HCEC 1CT (cell line): ENCODE measurements at regions not wholly inside any gene's neighbourhood (a gene's known extent, or its start where the extent isn't known, plus 50 kb on each side); places are given as distances from the start of the nearest gene placed in this dataset.

Experiments
- DNase-seq: peaks from one replicate; pipeline ENCODE4 v3.0.0-alpha.2; 2017

DNA sequence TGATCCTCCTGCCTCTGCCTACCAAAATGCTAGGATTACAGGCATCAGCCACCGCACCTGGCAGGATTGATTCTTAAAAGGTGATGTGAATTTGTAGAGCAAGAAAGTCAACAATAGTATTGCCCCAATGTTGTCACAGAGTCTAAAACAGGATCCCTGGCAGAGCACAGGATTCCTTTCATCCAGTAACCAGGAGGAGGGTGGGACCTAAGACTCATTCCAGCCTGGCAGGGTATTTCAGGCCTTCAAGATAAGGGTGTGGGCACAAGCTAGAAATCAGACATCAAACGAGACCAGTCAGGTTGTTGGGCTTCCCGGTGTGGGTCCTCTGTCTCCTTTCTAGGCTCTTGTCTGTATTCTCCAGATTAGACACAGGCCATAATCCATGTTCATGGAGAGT is 511.4 kb downstream of the BCL11A start:
- no peak for DNase-seq

DNA sequence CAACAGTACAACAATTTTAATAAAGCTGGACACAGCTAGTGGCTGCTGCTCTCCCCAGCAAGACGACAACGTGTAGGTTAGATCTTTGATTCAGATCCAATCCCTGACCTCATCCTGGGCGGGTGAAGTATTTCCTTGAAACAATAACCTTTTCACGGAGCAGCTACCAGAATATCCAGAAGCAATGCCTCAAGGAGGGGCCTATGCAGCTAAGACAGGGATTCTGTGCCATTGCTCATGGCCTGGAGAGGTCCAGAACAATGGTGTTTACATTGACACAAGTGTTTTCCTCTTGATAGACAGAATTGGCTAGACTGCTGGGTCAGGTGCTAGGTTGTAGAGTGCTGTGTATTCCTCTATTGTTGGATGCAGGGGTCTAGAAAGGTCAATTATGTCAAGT is 520.1 kb downstream of the BCL11A start:
- no peak for DNase-seq

DNA sequence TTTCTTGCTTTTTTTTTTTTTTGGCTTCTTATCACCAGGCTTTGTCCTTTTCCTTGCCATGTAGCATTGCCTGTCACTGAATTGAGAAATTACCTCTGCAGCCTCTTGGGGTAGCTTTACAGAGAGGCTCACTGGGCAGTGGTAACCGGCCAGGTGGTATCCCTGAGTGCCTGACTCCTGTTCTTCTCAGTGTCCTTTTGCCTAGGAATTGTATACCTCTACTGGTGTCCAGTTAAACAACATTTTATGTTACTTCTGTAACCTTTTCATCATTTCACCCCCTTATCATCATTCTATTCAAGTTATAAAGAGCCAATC is 523.9 kb downstream of the BCL11A start:
- DNase-seq: no peak

DNA sequence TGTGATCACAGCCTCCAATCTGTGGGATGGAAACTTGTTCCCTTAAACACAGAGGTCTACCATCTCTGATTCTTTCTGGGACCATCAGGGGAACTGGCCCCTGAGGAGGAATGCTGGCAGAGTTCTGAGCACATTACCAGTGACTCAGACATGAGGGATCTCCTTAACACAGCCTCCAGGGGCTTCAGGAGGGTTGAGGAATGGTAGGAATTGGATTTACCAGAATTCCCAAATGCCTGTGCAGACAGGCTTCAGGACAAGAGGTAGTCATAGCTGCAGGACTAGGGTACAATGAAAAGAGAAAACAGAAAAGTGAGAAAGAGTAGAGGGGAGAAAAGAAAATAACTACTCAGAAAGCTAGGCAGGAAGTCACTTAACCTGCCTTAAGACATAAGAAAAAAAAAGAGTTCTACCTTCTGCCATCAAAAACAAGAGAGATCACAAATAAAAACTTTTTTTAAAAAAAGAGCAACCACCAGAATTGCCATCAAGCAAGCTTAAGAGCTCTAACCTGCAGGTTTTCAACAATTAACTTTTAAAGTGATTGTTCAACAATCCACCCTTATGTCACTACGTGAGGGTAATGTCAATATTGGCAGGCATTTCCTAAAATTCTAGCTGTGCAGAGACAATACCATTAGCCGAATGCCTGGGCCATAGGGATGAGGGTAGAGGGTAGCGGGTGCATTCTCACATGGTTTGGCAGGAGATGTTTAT is 524.4 kb downstream of the BCL11A start:
- DNase-seq: no peak

DNA sequence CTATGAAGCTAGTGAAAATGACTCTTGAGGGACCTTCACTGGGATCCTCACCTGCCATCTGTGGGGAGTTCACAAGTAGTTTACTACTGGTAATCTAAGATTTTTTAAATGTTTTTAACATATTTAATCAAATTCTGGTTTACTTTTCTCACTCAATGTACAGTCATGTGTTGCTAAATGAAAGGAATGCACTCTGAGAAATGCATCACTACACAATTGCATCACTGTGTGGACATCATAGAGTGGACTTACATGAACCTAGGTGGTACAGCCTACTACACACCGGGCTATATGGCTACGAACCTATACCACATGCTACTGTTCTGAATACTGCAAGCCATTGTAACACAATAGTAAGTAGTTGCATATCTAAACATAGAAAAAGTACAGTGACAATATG is 528.0 kb downstream of the BCL11A start:
- DNase-seq: no peak

DNA sequence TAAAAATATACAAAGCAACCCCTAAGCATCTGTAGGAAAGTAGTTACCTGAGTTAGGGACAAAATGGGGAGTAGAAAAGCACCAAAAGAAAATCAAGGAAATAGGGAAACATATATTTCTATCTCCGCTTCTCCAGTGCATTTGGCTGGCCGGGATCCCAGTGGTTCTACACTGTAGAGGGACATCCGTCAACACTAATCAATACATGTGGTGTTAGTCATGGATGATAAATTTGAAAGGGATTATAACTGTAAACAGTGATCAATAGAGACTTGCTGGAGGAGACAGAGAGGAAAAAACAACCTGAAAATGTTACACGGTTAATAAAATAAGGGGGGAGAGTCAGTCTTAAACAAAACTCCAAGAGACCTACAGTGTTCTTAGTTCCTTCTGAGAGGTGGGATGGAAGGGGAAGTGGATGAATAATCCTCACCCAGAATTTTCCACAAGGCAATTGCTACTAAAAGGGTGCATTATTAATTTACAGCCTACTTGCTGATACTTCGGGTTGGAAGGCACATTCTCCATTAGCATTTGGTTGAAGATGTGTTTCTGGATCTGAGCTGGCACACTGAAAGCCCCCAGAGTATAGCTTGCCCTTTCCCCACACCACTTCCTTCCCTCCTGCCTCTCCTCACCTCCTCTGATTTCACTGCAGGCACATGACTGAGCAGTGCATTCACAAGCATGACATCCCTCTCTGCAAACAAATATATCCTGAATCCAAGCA is 530.0 kb downstream of the BCL11A start:
- DNase-seq: no peak

DNA sequence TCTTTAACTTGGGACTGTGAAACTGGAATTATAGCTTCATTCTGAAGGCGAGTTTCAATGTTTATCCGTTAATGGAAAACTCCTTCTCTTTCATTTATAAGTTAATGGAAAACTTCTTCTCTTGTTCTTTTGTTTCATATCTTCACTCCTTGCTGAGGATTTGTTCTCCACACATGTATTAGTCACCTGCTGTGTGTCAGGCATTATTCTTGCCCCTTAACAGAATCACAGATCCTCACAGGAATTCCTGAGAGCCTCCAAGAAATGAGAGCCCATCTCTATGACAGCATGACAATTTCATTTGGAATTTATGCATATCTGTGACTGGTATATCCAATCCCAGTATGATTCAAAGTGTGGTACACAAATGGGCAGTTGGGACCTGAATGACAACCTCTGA is 545.8 kb downstream of the BCL11A start:
- DNase-seq: no peak

DNA sequence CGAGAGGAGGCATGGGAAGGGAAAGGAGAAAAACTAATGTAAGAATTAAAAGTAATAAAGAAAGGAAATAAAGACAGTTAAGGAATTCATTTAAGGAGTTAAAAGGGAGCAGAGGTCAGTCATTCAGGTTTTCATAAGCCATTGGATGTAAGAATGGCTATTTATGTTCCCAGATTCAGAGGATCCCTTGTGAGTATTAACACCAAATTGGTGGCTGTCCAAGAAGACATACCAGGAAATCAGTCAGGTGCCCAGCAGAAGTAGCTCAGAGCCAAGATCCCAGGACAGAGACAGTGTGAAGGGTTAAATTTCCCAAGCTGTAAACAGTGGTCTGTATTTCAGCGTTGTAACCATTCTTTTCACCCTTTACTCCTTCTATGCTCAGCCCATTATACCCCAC is 550.4 kb downstream of the BCL11A start:
- no peak for DNase-seq

DNA sequence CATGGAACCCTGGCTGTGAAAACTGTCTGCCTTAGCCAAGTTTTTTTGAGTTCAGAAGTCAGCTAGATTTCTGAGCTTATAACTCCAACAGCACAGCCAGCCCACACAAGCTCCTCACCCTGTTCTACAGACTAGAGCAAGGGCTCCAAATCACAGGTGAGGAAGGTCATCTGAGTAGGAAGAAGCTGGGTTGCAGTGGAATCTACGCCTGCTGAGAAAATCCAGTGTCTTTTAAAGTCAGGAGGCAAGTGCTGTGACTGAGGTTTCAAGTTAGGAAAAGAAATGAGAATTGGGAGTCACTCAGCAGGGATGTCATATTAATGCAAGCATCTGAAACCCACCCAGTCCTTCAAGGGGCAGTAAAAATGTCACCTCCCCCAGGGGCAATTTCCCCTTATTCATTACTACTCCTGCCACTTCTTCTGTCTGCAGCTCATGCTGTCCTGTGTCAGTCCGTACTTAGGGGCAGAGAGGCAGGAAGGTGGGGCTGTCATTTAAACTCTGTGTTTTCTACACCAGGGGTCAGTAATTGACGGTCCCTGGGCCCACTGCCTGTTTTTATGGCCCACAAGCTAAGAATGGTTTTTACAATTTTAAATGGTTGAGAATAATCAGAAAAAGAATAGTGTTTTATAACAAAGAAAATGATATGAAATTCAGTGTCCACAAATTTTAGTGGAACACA is 551.1 kb downstream of the BCL11A start:
- DNase-seq: no peak

DNA sequence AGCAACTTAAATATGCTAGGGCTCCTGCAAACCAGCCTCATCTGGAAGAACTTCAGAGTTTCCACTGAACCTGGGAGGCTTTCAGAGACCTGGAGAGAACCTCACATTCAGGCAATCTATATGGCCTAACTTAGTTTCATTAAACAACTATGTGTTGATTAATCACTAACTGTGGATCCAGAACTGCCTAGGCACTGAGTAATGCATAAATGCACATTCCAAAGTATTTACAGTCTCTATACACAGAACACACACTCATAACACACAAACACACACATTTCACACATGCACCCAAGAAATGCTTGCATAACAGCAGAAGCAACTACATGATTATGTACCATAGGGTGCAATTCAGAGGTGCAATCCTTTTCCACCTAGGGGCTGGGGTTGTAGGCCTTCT is 552.8 kb downstream of the BCL11A start:
- no peak for DNase-seq

DNA sequence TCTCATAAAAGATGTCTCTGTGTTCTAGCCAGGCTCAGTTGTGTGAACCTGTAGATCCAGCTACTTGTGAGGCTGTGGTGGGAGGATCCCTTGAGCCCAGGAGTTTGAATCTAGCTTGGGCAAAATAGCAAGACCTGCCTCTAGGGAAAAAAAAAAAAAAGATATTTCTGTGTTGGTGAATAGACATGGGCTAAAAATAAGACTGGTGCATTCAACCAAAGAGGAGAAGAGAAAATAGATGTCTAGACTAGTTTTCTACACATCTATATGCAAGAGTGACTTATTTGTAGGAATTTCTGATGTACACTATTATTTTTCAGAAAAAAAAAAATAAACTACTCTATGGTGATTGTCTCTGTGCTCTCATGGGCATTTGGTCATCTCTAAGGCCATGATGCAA is 555.1 kb downstream of the BCL11A start:
- no peak for DNase-seq

DNA sequence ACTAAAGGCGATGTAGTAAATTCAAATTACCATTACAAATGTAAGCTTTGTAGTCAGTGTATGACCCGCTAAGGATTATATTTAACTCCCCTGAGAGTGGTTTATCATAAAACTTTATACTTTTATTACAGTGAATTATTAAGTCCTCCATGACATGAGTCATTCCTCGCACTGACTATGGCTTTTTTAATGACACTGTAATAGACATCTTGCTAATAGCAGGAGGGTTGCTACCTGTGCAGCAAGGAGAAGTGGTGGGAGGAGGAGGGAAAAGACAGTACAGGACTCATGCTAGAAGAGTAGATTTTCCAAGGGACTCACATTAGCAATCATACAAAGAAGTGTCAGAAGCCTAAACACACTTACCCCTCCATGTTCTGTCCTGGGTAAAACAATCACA is 556.1 kb downstream of the BCL11A start:
- no peak for DNase-seq

DNA sequence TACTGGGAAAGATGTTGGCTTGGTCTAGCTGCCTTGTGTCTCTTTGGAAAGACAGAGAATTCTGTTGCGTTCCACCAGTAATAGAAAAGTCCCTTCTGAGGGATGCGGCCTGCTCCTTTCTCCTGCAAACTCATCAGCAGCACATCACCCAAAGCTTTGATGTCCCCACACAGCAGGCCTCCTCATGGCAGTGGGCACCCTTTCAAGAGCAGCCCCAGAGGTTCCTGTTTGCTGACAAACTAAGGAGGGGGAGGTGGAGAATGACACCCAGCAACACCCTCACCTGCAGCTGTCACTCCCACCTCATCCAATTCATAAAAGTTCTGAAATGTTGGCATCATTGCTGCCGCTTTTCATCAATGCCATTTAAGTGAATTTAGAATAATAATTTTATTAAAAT is 556.6 kb downstream of the BCL11A start:
- no peak for DNase-seq

DNA sequence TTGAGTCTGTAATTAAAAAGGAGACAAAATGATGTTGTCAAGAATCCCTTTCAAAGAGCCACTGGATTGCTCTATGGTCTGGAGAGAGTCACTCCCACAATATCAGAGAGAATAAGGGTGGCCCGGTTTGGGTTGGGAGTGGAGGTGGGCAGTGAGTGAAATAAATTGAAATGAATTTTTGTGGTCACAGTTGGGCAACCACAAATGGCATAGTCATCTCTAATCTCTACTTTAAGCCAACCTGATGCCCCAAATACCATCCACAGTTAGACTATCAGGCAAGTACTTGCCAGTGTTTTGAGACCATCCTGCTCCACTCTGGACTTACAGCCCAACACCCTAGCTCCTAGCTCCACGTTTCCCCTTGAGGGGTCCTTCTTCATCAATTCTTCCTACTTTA is 559.7 kb downstream of the BCL11A start:
- no peak for DNase-seq

DNA sequence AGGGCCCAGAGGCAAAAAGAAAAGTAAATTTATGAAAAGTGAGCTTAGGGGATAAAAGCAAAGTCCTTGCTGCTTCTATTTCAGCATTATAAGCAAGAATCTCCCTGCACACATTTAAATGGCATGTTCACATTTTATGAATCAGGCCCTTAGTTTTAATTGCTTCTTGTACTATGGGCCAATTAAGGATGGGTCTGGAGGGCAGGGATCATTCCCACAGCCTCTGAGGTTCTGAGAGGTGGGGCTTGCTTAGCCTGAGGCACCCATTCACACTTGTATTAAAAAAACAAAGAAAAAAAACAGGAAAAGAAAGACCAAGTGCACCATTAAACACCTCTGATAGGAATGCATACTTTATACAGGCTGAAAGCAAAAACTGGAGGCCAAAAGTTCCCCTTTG is 565.1 kb downstream of the BCL11A start:
- no peak for DNase-seq

DNA sequence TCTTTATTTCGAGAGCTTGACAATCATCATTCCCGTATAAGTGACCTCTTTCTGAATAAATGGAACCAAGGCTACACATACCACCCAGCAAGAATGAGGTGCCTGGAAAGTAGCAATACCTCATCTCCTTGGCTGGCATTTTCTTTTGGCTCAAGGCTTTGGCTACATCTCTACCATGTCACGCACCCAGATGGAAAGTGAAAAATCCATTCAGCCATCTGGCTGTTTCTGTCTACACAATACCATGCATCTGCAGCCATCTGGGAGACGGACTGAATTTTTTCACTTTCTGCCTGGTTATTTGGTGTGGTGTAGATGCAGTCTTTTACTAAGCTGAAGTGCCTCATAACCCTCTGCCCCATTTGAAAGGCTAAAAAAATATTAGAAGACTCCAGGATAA is 566.9 kb downstream of the BCL11A start:
- no peak for DNase-seq

DNA sequence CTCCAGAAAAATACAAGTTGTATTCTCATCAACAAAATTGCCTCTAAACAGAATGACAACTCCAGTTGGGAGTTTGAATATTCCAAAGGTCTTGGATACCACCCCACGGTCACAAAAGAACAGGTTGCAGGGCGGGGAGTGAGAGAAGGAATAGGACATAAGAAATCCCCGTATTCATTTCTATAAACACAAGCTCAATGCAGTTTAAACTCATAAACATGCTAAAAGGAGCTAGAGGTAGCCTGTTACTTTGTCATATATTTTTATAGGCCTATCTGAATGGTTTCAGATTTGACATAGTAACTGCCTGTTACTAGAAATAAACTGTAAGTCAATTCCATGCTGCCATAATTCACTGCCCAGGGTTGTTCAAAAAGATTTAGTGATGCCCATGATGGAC is 567.5 kb downstream of the BCL11A start:
- DNase-seq: no peak

DNA sequence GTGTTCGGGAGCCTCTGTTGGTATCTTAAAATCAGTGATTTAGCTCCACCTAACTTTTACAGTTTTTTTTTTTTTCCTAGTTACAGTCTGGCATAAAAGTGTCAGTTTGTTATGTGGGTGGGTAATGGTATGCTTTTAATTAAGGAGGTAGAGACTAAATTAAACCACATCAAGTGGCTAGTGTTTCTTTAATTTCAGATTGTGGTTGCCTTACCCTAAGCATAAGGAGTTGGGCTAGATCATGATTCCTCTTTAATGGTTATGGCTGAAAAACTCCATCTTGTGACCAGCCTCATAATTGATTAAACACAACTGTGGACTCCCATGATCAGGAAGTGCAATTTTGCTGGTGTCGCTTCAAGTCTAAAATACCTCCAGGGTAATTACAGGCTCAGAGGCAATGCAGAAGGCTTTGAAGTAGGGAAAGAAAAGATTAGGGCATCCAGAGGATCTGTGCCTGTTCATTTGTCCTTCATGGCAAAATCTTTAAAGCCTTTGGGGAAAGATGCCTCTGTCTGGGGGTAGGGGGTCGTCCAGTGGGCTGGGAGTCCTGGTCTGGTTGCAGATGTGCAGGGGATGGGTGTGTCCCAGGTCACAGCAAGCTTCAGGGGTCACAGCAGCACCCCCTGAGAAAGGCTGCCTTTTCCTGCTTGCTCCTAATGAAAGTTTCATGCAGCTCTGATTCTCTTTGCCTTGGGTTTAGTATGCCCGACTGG is 579.2 kb downstream of the BCL11A start:
- DNase-seq: no peak

DNA sequence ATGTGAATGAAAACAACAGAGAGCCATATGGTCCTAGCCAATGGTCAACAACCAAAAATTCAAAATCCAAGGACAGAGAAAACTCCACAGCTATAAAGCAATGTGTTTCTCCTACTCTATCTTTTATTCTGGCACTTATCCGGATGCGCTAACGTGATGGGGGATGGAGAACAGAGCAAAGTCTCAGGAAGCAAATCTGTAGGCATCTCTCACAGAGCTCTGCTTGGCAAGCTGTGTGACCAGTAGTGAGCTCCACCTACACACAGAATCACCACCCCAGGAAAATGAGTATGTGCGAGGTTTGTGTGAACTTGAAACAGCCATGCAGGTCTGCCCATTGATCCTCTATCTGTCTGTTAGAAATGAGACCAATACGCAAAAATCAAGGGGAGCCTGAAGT is 584.3 kb downstream of the BCL11A start:
- no peak for DNase-seq

DNA sequence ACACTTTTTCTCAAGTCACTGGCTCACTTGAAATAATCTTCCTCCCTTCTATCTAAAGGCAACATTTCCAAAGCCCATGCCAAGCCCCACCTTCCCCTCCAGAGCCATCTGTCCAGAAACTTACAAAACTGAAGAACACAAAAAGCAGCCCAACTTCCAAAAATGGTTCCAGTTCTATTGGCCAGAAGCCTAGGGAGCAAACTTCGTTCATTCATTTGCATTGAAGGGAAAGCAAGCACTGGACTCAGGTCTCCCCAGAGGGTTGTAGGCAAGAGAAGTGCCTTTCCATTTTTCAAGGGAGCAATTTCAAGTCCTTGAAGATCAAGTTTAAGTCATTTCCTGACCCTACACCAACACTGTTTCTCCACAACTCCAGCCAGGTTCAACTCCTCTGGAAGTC is 585.0 kb downstream of the BCL11A start:
- DNase-seq: no peak

DNA sequence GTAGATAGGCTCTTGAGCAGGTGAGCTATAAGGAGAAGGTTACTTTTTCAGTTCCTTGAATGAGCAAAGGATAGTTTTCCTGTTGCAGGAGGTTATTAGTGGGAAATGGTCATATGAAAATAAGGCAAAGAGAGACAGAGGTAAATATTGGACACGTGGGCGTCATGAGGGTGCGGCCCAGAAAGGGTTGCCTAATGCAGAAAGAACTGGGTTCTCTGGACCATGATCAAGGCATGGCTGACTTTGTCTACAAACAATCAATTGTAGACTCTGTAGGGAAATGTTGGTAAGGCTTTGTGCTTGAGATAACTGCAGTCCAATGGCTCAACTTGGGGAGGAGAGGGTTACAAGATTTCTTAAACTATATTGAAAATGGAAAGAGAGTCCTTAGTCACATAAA is 585.8 kb downstream of the BCL11A start:
- no peak for DNase-seq

DNA sequence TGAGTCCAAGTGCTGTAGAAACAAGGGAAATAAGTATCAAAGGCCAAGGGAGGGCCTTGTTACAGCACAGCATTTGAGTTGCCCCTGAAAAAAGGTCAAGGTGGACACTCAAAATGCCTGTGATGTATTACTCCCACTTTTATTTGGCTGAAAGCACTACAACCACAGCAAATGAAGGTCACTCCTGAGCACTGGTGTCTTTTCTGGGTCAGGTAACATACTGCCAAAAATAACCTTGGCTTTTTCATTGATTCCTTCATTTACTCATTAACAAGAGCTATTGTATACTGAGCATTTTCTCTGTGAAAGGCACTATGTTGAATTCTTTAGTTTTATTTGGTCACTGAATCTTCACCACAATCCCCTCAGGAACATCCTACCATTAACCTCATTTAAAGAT is 590.3 kb downstream of the BCL11A start:
- DNase-seq: no peak

DNA sequence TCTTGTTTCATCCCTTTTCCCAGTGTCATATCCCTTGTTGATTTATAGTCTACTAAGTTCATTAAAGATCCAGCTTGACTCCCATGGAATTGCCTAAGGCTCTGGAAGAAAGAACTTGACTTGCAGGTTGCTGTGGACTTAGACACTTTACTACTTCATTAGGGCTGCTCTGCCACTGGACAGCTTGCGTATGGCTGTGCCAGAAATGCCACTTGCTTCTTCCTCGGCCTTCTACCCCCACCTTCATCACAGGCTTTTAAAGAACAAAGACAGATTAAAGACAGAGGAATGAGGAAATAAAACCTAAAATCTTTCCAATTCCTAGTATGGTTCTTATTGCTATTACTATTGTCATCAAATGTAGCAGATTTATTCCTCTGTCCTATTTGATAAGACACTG is 591.7 kb downstream of the BCL11A start:
- no peak for DNase-seq

DNA sequence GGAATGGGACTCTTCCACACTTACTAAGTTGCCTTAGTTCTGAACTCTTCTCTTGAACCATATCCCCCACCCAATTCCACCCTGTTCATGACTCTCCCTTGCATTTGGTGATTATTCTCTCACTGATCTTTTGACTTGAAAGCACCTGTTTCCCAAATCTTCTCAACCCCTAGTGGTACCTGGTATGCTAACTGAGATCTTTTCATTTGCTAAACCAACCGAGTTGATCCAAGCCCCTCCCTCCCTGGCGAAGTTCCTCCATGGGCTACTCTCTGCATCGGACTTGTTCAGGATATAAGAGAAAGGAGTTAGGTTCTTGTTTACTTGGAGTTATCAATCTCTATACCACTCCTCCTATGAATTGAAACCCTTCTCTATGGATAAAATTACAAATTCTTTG is 593.5 kb downstream of the BCL11A start:
- no peak for DNase-seq
